SH-SY5Y (cell line): ENCODE measurements at regions not wholly inside any gene's neighbourhood (a gene's known extent, or its start where the extent isn't known, plus 50 kb on each side); places are given as distances from the start of the nearest gene placed in this dataset.

Experiments used
- GATA2 ChIP-seq: IDR thresholded peaks from 2 replicates; pipeline ENCODE4 v1.6.1; 2011; ENCODE audit warnings: mild to moderate bottlenecking, low read depth, low read length
- GATA3 ChIP-seq: IDR thresholded peaks from 2 replicates; pipeline ENCODE4 v1.6.1; 2011; ENCODE audit warnings: low read depth, mild to moderate bottlenecking, low read length, moderate library complexity

DNA sequence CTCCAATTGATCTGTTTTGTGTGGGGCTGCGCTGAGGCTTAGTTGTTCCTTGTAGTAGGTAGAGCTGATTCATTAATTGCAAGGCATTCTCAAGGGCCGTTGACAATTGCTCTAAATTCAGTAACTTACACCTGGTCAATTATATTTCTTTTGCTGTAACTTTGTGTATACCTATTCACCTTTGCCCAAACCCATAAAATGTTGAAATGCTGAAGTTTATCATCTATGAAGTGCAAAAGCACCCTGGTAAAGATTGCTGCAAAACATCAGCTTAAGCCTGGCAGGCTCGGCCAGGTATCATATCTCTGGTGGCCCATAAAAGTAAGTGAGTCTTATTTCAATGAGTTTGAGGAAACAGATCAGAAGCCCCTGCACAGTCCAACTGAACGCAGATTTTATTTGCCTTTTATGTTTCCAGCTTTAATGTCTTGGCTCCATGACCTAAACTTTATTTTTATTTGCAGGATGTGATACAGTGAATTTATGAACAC is 203.6 kb upstream of the SLCO3A1 start:
- TF ChIP-seq GATA3 (no peak), GATA2 (no peak)
